ENCODE measurements at regions not wholly inside any gene's neighbourhood (a gene's known extent, or its start where the extent isn't known, plus 50 kb on each side); places are given as distances from the start of the nearest gene placed in this dataset.

DNA sequence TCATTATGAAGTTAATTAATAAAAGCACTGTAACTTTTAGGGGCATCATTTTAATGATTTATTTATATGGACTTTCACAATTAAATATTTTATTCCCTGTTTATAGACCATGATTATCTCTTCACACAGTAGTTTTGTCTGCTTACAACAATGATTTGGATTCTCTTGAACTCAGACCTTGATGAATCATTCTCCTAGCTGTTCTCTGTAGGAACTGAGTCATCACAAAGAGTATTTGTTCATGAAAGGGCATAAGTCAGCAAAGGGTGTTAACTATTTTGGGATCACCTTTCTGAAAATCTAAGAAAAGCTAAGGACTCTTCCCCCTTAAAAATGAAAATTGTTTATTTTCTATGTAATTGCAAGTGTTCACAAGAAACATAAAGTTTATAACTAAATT is 461.1 kb upstream of the UBE2E3 start:
- TF ChIP-seq EZH2 (IDR thresholded peaks at IDR 0.05; ENCODE audit: insufficient read depth, poor library complexity, severe bottlenecking) (no peak), EZH2phosphoT487 (IDR thresholded peaks at IDR 0.05; ENCODE audit: insufficient read depth, low read depth) (no peak)
